NB4 (cell line): ENCODE measurements at regions not wholly inside any gene's neighbourhood (a gene's known extent, or its start where the extent isn't known, plus 50 kb on each side); places are given as distances from the start of the nearest gene placed in this dataset.

ENCODE experiments used
- CTCF ChIP-seq: IDR thresholded peaks from one replicate; pipeline ENCODE4 v1.5.1; 2012; ENCODE audit warnings: low read depth, low read length
- POLR2A ChIP-seq: IDR thresholded peaks from 2 replicates; pipeline ENCODE4 v1.6.1; 2011; ENCODE audit warnings: mild to moderate bottlenecking; ENCODE audit not compliant: insufficient read length; ENCODE audit errors: extremely low read depth

- TF ChIP-seq CTCF (no peak), POLR2A (no peak)
Measured at GRCh38 chr16:48820379-48820778, 210.4 kb upstream of the N4BP1 start.
